SK-N-MC (cell line): ENCODE measurements at regions not wholly inside any gene's neighbourhood (a gene's known extent, or its start where the extent isn't known, plus 50 kb on each side); places are given as distances from the start of the nearest gene placed in this dataset.

Experiments used
- DNase-seq: peaks from one replicate; pipeline ENCODE4 v3.0.0-alpha.2; 2011; ENCODE audit warnings: low read depth, low spot score
- H3K27ac ChIP-seq: fragments of 200-600 bp; sonication (generic); 2 replicates; pipeline ENCODE4 v1.5.1; 2016; ENCODE audit warnings: mixed run types
- H3K36me3 ChIP-seq: fragments of 200-600 bp; sonication (generic); 2 replicates; pipeline ENCODE4 v1.6.1; 2017; ENCODE audit warnings: antibody characterized with exemption, low read length, mixed read lengths; ENCODE audit not compliant: insufficient read depth
- H3K4me3 ChIP-seq: fragments of 200-600 bp; sonication (generic); 2 replicates; pipeline ENCODE4 v1.5.1; 2016
- H3K9ac ChIP-seq: fragments of 200-600 bp; sonication (generic); 2 replicates; pipeline ENCODE4 v1.8.0; 2017; ENCODE audit warnings: mixed run types, mixed read lengths; ENCODE audit not compliant: insufficient read length
- H3K9me3 ChIP-seq: fragments of 200-600 bp; sonication (generic); 2 replicates; pipeline ENCODE4 v1.6.1; 2017; ENCODE audit warnings: low read depth, mild to moderate bottlenecking, antibody characterized with exemption, low read length, moderate library complexity, mixed read lengths
- EZH2 ChIP-seq: fragments of 200-600 bp; sonication (generic); IDR thresholded peaks from one replicate; pipeline ENCODE4 v1.6.1; 2017; ENCODE audit warnings: antibody characterized with exemption
- FOXP2 ChIP-seq: optimal IDR thresholded peaks from 2 replicates; pipeline ENCODE3; 2011; ENCODE audit warnings: mild to moderate bottlenecking, moderate library complexity; ENCODE audit not compliant: insufficient read depth; ENCODE audit errors: extremely low read length, control extremely low read depth
- POLR2AphosphoS5 ChIP-seq: IDR thresholded peaks from 2 replicates; pipeline ENCODE4 v1.6.1; 2012; ENCODE audit warnings: mild to moderate bottlenecking, low read depth, low read length, borderline replicate concordance

- Histone ChIP-seq H3K27ac (no peak overlapping the region), H3K9ac (no peak overlapping the region), H3K36me3 (no peaks in the 10 kb centered on the region), H3K4me3 (no peak overlapping the region), H3K9me3 (no peaks in the 10 kb centered on the region)
- no peak for DNase-seq
- TF ChIP-seq POLR2AphosphoS5 (no peak), EZH2 (no peak), FOXP2 (no peak)
Observed at GRCh38 chr10:83820033-83820432, 319.3 kb upstream of the GHITM start.

GRCh38 chr10:83824099-83824498, 315.2 kb upstream of the GHITM start:
- DNase-seq, result no peak
- Histone ChIP-seq H3K9me3 (no peaks in the 10 kb centered on the region), H3K36me3 (no peaks in the 10 kb centered on the region), H3K9ac (no peak overlapping the region), H3K4me3 (no peak overlapping the region), H3K27ac (no peak overlapping the region)
- TF ChIP-seq EZH2, result no peak
- TF ChIP-seq POLR2AphosphoS5, result no peak
- no peak for TF ChIP-seq FOXP2

- Histone ChIP-seq H3K9me3 (no peaks in the 10 kb centered on the region), H3K4me3 (no peak overlapping the region), H3K36me3 (no peaks in the 10 kb centered on the region), H3K9ac (no peak overlapping the region), H3K27ac (no peak overlapping the region)
- TF ChIP-seq EZH2 (no peak), FOXP2 (no peak), POLR2AphosphoS5 (no peak)
- DNase-seq, result no peak
Observed at GRCh38 chr10:83834096-83834495, 305.2 kb upstream of the GHITM start.

GRCh38 chr10:83835945-83836745, 303.2 kb upstream of the GHITM start:
- TF ChIP-seq POLR2AphosphoS5 (no peak), FOXP2 (no peak), EZH2 (no peak)
- no peaks in the 10 kb centered on the region for H3K36me3 ChIP-seq
- H3K9me3 ChIP-seq, result no peaks in the 10 kb centered on the region
- H3K27ac ChIP-seq, result no peak overlapping the region
- H3K4me3 ChIP-seq, result no peak overlapping the region
- H3K9ac ChIP-seq, result no peak overlapping the region
- DNase-seq, result no peak

- Histone ChIP-seq H3K9ac (no peak overlapping the region), H3K4me3 (no peak overlapping the region), H3K36me3 (no peaks in the 10 kb centered on the region), H3K9me3 (no peaks in the 10 kb centered on the region), H3K27ac (no peak overlapping the region)
- TF ChIP-seq POLR2AphosphoS5 (no peak), FOXP2 (no peak), EZH2 (no peak)
- no peak for DNase-seq
Observed at GRCh38 chr10:83848677-83849076, 290.6 kb upstream of the GHITM start.

GRCh38 chr10:83849150-83849549, 290.2 kb upstream of the GHITM start:
- Histone ChIP-seq H3K9ac (no peak overlapping the region), H3K9me3 (no peaks in the 10 kb centered on the region), H3K27ac (no peak overlapping the region), H3K4me3 (no peak overlapping the region), H3K36me3 (no peaks in the 10 kb centered on the region)
- no peak for TF ChIP-seq EZH2
- no peak for TF ChIP-seq FOXP2
- no peak for TF ChIP-seq POLR2AphosphoS5
- DNase-seq, result no peak

GRCh38 chr10:83852146-83852545, 287.2 kb upstream of the GHITM start:
- no peak for DNase-seq
- Histone ChIP-seq H3K36me3 (no peaks in the 10 kb centered on the region), H3K9me3 (no peaks in the 10 kb centered on the region), H3K27ac (no peak overlapping the region), H3K4me3 (no peak overlapping the region), H3K9ac (no peak overlapping the region)
- TF ChIP-seq POLR2AphosphoS5, result no peak
- no peak for TF ChIP-seq EZH2
- no peak for TF ChIP-seq FOXP2

GRCh38 chr10:83862723-83863122, 276.6 kb upstream of the GHITM start:
- H3K36me3 ChIP-seq, result no peaks in the 10 kb centered on the region
- H3K4me3 ChIP-seq, result no peak overlapping the region
- no peak overlapping the region for H3K9ac ChIP-seq
- no peaks in the 10 kb centered on the region for H3K9me3 ChIP-seq
- no peak overlapping the region for H3K27ac ChIP-seq
- no peak for DNase-seq
- TF ChIP-seq EZH2 (no peak), FOXP2 (no peak), POLR2AphosphoS5 (no peak)
